MM.1S (cell line): ENCODE measurements at regions not wholly inside any gene's neighbourhood (a gene's known extent, or its start where the extent isn't known, plus 50 kb on each side); places are given as distances from the start of the nearest gene placed in this dataset.

Source experiments
- CTCF ChIP-seq: fragments of 300-600 bp; sonication (generic); IDR thresholded peaks from 2 replicates; pipeline ENCODE4 v1.5.1; 2016; ENCODE audit warnings: antibody characterized with exemption, low read length, mixed read lengths
- EZH2 ChIP-seq: fragments of 300-600 bp; sonication (generic); optimal IDR thresholded peaks from 2 replicates; pipeline ENCODE3; 2017; ENCODE audit warnings: low read depth, mild to moderate bottlenecking, antibody characterized with exemption, low read length, mixed read lengths

- TF ChIP-seq CTCF (no peak), EZH2 (no peak)
These were observed 82.2 kb upstream of the FOXP4 start for GRCh38 chr6:41464019-41464418.
